ENCODE measurements at regions not wholly inside any gene's neighbourhood (a gene's known extent, or its start where the extent isn't known, plus 50 kb on each side); places are given as distances from the start of the nearest gene placed in this dataset.

DNA sequence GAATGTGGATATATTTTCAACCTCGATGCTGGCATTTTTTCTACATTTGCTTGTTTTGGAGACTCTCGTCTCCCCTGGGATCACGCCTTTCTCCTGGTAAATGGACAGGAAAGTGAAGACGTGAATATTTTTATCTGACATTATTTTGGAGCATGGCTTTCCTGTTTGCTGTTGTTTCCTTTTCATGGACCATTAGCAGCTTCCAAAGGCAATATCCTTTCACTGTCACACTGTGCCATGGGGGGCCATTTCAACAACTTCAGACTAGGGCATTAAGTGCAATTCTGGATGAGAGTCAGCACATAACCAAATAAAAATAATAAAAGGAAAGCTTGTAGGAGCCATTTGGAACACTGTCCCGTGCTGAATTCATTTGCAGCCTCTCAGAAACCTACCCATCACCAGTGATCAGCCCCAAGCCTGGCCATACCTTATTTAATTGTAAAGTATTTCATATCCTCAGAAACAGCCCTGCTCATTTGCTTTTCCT, 75.9 kb upstream of the NEUROD6 start:
- in situ Hi-C loops (cut with HindIII; ENCODE audit: low sequenced_read_pairs) = no loop called here
- no peak overlapping the region for H3K4me3 ChIP-seq (ENCODE audit: low read depth, low read length)
- no peak for DNase-seq (ENCODE audit: low read depth, low spot score)
- no peak for TF ChIP-seq CTCF (IDR thresholded peaks at IDR 0.05; ENCODE audit: low read depth, low read length)

GRCh38 chr7:31418928-31419327, 78.4 kb upstream of the NEUROD6 start:
- in situ Hi-C loops (cut with HindIII; ENCODE audit: low sequenced_read_pairs) = no loop called here

GRCh38 chr7:31419505-31420055, 79.1 kb upstream of the NEUROD6 start:
- no peak overlapping the region for H3K4me3 ChIP-seq (ENCODE audit: low read depth, low read length)
- no peak for TF ChIP-seq CTCF (IDR thresholded peaks at IDR 0.05; ENCODE audit: low read depth, low read length)
- in situ Hi-C loops (cut with HindIII; ENCODE audit: low sequenced_read_pairs) = no loop called here
- DNase-seq (ENCODE audit: low read depth, low spot score) = no peak

More at GRCh38 chr7:31418928-31419327, 78.4 kb upstream of the NEUROD6 start:
- TF ChIP-seq CTCF (IDR thresholded peaks at IDR 0.05; ENCODE audit: low read depth, low read length) = no peak
- no peak for DNase-seq (ENCODE audit: low read depth, low spot score)
- H3K4me3 ChIP-seq (ENCODE audit: low read depth, low read length) = no peak overlapping the region

DNA sequence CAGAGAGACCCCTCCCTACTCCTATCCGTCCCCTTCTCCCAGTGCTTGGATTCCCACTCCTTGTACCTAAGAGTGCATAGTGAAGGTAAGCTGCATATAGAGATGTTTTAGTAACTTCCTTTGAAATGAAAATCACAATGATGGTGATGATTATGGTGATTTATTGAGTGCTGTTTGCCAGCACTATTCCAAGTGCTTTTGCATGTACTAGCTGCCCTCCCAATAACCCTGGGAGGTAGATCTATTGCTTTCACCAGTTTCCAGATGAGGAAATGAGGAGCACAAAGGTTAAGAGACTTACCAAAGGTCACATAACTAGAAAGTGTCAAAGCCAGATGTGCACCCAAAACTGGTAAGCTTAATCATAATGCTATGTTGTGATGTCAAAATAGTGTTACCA, 80.4 kb upstream of the NEUROD6 start:
- no peak for TF ChIP-seq CTCF (IDR thresholded peaks at IDR 0.05; ENCODE audit: low read depth, low read length)
- DNase-seq (ENCODE audit: low read depth, low spot score) = no peak
- in situ Hi-C loops (cut with HindIII; ENCODE audit: low sequenced_read_pairs) = no loop called here
- H3K4me3 ChIP-seq (ENCODE audit: low read depth, low read length) = no peak overlapping the region

DNA sequence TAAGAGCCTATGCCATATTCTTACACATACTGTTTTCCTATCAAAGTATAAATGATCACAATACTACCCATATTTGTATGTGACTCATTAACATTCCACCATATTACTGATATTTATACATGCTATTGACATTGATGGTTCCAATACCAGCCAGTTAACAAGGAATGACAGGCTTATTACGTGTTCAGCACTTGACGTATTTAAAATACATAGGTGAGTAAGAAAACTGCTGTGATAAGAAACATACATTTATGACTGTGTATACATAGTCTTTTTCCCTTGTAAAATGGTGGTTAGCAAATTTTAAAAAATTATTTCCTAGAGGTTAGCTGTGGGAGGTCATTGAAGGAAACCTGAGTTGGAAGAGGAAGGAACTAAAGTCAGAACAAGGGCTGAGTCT, 81.1 kb upstream of the NEUROD6 start:
- no peak overlapping the region for H3K4me3 ChIP-seq (ENCODE audit: low read depth, low read length)
- TF ChIP-seq CTCF (IDR thresholded peaks at IDR 0.05; ENCODE audit: low read depth, low read length) = no peak
- in situ Hi-C loops (cut with HindIII; ENCODE audit: low sequenced_read_pairs) = no loop called here
- DNase-seq (ENCODE audit: low read depth, low spot score) = no peak

DNA sequence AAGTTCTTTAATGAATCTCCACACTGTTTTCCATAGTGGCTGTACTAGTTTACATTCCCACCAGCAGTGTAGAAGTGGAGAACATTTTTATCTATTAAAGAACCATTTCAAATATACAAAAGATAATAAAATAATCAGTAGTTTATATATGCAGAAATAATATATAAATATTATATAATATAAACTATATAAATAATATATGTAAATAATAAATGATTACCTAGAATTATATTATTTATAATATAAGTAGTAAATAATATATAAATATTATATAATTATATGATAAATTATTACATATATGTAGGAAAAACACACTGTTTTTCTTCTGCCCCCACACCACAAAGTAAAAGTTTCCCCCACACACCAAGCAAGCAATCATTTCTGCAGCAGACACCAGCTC, 83.5 kb upstream of the NEUROD6 start:
- TF ChIP-seq CTCF (IDR thresholded peaks at IDR 0.05; ENCODE audit: low read depth, low read length) = no peak

More for the DNA sequence above, 83.5 kb upstream of the NEUROD6 start:
- DNase-seq (ENCODE audit: low read depth, low spot score) = no peak
- H3K4me3 ChIP-seq (ENCODE audit: low read depth, low read length) = no peak overlapping the region
- in situ Hi-C loops (cut with HindIII; ENCODE audit: low sequenced_read_pairs) = no loop called here

All from astrocyte of the spinal cord (primary cell).